ENCODE measurements at regions not wholly inside any gene's neighbourhood (a gene's known extent, or its start where the extent isn't known, plus 50 kb on each side); places are given as distances from the start of the nearest gene placed in this dataset.

DNA sequence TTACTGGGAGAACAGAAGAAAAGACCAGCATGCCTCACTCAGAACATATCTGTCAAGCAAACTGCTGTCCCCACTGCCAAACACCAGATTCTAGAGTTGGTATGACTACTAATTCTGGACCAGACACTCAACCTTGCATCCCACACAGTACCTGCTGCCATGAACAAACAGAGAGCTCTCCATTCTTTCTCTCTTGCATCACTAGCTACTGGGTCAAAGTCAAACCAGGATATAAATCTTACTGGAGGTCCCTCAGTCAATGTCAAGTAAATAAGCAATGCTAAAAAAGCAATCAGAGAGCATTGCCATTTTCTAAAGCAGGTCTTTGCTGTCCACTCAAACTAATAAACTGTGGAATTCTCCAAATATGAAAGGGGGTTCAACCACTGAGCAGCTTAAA lies 452.4 kb upstream of the SEL1L start:
- no peak for DNase-seq
- no peaks in the 10 kb centered on the region for H4K20me1 ChIP-seq (ENCODE audit: insufficient read depth, low read length)
- no peak overlapping the region for H2AFZ ChIP-seq (ENCODE audit: low read depth, low read length)
- H3K79me2 ChIP-seq (ENCODE audit: insufficient read depth, low read length), result no peaks in the 10 kb centered on the region
- no peak overlapping the region for H3K9ac ChIP-seq (ENCODE audit: low read depth, low read length)
- no peak for TF ChIP-seq EZH2 (IDR thresholded peaks at IDR 0.05; ENCODE audit: borderline replicate concordance, low read depth, low read length, severe bottlenecking)
- TF ChIP-seq, protein P1, sequence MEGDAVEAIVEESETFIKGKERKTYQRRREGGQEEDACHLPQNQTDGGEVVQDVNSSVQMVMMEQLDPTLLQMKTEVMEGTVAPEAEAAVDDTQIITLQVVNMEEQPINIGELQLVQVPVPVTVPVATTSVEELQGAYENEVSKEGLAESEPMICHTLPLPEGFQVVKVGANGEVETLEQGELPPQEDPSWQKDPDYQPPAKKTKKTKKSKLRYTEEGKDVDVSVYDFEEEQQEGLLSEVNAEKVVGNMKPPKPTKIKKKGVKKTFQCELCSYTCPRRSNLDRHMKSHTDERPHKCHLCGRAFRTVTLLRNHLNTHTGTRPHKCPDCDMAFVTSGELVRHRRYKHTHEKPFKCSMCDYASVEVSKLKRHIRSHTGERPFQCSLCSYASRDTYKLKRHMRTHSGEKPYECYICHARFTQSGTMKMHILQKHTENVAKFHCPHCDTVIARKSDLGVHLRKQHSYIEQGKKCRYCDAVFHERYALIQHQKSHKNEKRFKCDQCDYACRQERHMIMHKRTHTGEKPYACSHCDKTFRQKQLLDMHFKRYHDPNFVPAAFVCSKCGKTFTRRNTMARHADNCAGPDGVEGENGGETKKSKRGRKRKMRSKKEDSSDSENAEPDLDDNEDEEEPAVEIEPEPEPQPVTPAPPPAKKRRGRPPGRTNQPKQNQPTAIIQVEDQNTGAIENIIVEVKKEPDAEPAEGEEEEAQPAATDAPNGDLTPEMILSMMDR (IDR thresholded peaks at IDR 0.05; ENCODE audit: borderline replicate concordance, extremely low read depth, low read length, poor library complexity, severe bottlenecking), result no peak
- no peaks in the 10 kb centered on the region for H3K9me3 ChIP-seq (ENCODE audit: insufficient read depth, low read length, severe bottlenecking)
- H3K27ac ChIP-seq (ENCODE audit: low read length), result no peak overlapping the region
- no peak overlapping the region for H3K4me3 ChIP-seq (ENCODE audit: low read depth in 1 of 2, low read length in 2 of 2)
- no peak for ATAC-seq (ENCODE audit: insufficient read depth, low read depth)
- no peaks in the 10 kb centered on the region for H3K36me3 ChIP-seq (ENCODE audit: insufficient read depth, low read length)
- H3K4me2 ChIP-seq (ENCODE audit: insufficient read depth, low read length), result no peak overlapping the region
- H3K4me1 ChIP-seq (ENCODE audit: insufficient read depth, low read length), result no peaks in the 10 kb centered on the region
- no peaks in the 10 kb centered on the region for H3K27me3 ChIP-seq (ENCODE audit: insufficient read depth, low read length, poor library complexity)

GRCh38 chr14:81989211-81989610 lies 455.6 kb upstream of the SEL1L start:
- no peak overlapping the region for H3K27ac ChIP-seq (ENCODE audit: low read length)
- no peaks in the 10 kb centered on the region for H4K20me1 ChIP-seq (ENCODE audit: insufficient read depth, low read length)
- H3K4me3 ChIP-seq (ENCODE audit: low read depth in 1 of 2, low read length in 2 of 2), result no peak overlapping the region
- TF ChIP-seq, protein P1 (IDR thresholded peaks at IDR 0.05; ENCODE audit: borderline replicate concordance, extremely low read depth, low read length, poor library complexity, severe bottlenecking), result no peak
- no peak for TF ChIP-seq EZH2 (IDR thresholded peaks at IDR 0.05; ENCODE audit: borderline replicate concordance, low read depth, low read length, severe bottlenecking)
- DNase-seq (no peak), ATAC-seq (ENCODE audit: insufficient read depth, low read depth) (no peak)
- H3K79me2 ChIP-seq (ENCODE audit: insufficient read depth, low read length), result no peaks in the 10 kb centered on the region
- H3K36me3 ChIP-seq (ENCODE audit: insufficient read depth, low read length), result no peaks in the 10 kb centered on the region
- H3K4me2 ChIP-seq (ENCODE audit: insufficient read depth, low read length), result no peak overlapping the region
- no peak overlapping the region for H2AFZ ChIP-seq (ENCODE audit: low read depth, low read length)
- no peak overlapping the region for H3K9ac ChIP-seq (ENCODE audit: low read depth, low read length)
- no peaks in the 10 kb centered on the region for H3K4me1 ChIP-seq (ENCODE audit: insufficient read depth, low read length)
- H3K27me3 ChIP-seq (ENCODE audit: insufficient read depth, low read length, poor library complexity), result no peaks in the 10 kb centered on the region
- no peaks in the 10 kb centered on the region for H3K9me3 ChIP-seq (ENCODE audit: insufficient read depth, low read length, severe bottlenecking)

DNA sequence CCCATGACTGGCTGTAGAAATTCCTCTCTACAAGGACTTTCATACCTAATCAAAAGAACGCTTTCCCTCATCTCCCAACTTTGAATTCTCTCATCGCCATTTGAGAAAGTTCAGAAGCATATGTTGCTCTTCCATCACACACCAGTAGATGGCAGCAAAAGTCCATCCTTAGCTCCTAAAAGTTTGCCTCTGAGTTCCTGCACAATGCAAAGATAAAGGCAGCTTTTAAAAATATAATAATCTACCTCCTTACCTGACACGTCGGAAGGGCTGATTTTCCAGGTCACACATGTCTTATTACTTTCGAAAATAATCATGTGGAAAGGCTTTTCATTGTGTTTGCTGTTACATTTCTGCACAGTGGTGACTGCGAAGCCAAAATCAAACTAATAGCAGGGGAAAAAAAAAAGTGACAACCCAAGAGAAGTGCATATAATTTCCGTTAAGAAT lies 456.7 kb upstream of the SEL1L start:
- H3K9ac ChIP-seq (ENCODE audit: low read depth, low read length), result no peak overlapping the region
- no peaks in the 10 kb centered on the region for H3K9me3 ChIP-seq (ENCODE audit: insufficient read depth, low read length, severe bottlenecking)
- H4K20me1 ChIP-seq (ENCODE audit: insufficient read depth, low read length), result no peaks in the 10 kb centered on the region
- H3K36me3 ChIP-seq (ENCODE audit: insufficient read depth, low read length), result no peaks in the 10 kb centered on the region
- no peaks in the 10 kb centered on the region for H3K79me2 ChIP-seq (ENCODE audit: insufficient read depth, low read length)
- no peak overlapping the region for H3K27ac ChIP-seq (ENCODE audit: low read length)
- peak; percentile 64; the same call in 2 of the 3 replicates for ATAC-seq (ENCODE audit: insufficient read depth, low read depth)
- peak; percentile 43 for DNase-seq
- no peak overlapping the region for H2AFZ ChIP-seq (ENCODE audit: low read depth, low read length)
- TF ChIP-seq EZH2 (IDR thresholded peaks at IDR 0.05; ENCODE audit: borderline replicate concordance, low read depth, low read length, severe bottlenecking), result no peak
- TF ChIP-seq, protein P1 (IDR thresholded peaks at IDR 0.05; ENCODE audit: borderline replicate concordance, extremely low read depth, low read length, poor library complexity, severe bottlenecking), result peak; percentile 88
- H3K4me3 ChIP-seq (ENCODE audit: low read depth in 1 of 2, low read length in 2 of 2), result no peak overlapping the region
- no peak overlapping the region for H3K4me2 ChIP-seq (ENCODE audit: insufficient read depth, low read length)
- H3K4me1 ChIP-seq (ENCODE audit: insufficient read depth, low read length), result no peaks in the 10 kb centered on the region
- no peaks in the 10 kb centered on the region for H3K27me3 ChIP-seq (ENCODE audit: insufficient read depth, low read length, poor library complexity)

DNA sequence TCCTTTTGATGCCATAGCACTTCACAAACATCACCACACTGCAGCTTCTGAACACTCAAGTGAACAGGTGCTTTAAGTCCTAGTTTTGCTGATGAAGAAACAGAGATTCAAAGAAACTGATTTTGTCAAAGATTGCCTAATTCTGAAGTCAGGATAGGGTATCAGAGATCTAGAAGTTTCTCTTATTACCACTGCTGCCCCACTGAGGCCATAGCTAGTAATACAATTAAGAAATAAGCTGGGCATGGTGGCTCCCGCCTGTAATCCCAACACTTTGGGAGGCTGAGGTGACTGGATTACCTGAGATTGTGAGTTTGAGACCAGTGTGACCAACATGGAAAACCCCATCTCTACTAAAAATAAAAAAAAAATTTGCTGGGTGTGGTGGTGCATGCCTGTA lies 458.3 kb upstream of the SEL1L start:
- Histone ChIP-seq H3K36me3 (ENCODE audit: insufficient read depth, low read length) (no peaks in the 10 kb centered on the region), H3K79me2 (ENCODE audit: insufficient read depth, low read length) (no peaks in the 10 kb centered on the region), H3K4me1 (ENCODE audit: insufficient read depth, low read length) (no peaks in the 10 kb centered on the region), H3K9me3 (ENCODE audit: insufficient read depth, low read length, severe bottlenecking) (no peaks in the 10 kb centered on the region), H3K4me2 (ENCODE audit: insufficient read depth, low read length) (no peak overlapping the region), H3K27ac (ENCODE audit: low read length) (no peak overlapping the region), H3K4me3 (ENCODE audit: low read depth in 1 of 2, low read length in 2 of 2) (no peak overlapping the region), H3K9ac (ENCODE audit: low read depth, low read length) (no peak overlapping the region), H3K27me3 (ENCODE audit: insufficient read depth, low read length, poor library complexity) (no peaks in the 10 kb centered on the region), H2AFZ (ENCODE audit: low read depth, low read length) (no peak overlapping the region), H4K20me1 (ENCODE audit: insufficient read depth, low read length) (no peaks in the 10 kb centered on the region)
- no peak for ATAC-seq (ENCODE audit: insufficient read depth, low read depth)
- no peak for DNase-seq
- TF ChIP-seq, protein P1 (IDR thresholded peaks at IDR 0.05; ENCODE audit: borderline replicate concordance, extremely low read depth, low read length, poor library complexity, severe bottlenecking), result peak; percentile 35
- TF ChIP-seq EZH2 (IDR thresholded peaks at IDR 0.05; ENCODE audit: borderline replicate concordance, low read depth, low read length, severe bottlenecking), result no peak

All from DND-41 (cell line).